ENCODE measurements at regions not wholly inside any gene's neighbourhood (a gene's known extent, or its start where the extent isn't known, plus 50 kb on each side); places are given as distances from the start of the nearest gene placed in this dataset.

DNA sequence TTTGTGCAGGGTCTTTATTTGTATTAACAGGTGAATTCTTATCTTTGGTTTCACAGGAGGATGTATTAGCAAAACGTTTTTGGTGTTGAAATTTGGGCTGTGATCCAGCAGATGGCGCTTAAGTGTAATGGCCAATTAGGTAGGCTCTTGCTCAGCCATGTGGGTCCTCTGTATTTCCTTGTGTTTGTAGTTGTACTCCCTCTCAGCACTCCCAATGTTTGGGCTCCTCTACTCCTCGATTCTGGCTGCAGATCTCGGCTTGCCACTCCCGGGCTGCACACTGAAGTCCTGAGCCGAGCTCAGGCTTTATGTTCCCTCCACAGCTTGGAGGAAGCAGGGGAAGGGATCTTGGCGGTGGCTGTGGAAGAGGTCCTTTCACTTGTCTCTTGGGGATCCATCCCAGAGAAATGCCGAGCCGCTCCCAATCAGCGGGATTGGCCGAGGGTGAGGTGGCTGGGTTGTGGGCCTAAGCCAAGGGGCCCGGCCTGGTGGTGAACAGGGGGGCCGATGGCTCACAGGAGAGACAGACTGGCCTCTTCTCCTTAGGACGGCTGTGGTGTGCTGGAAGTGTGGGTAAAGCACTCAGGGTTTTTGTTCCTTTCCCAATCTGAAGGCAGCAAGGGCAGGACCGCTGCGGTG is 133.7 kb downstream of the AEBP2 start:
- Mint-ChIP-seq H3K4me3 (no peak overlapping the region), H3K27ac (no peak overlapping the region), H3K36me3 (no peaks in the 10 kb centered on the region), H3K9me3 (no peaks in the 10 kb centered on the region), H3K4me1 (no peaks in the 10 kb centered on the region), H3K27me3 (no peaks in the 10 kb centered on the region)
- CTCF ChIA-PET = interaction anchor here (1.2 to 1.4 kb wide), 2 partner anchors 14 to 249 kb away, joined by 3 to 4 read pairs; no protein-coding TSS in a partner anchor
- DNase-seq = peak; percentile 53

DNA sequence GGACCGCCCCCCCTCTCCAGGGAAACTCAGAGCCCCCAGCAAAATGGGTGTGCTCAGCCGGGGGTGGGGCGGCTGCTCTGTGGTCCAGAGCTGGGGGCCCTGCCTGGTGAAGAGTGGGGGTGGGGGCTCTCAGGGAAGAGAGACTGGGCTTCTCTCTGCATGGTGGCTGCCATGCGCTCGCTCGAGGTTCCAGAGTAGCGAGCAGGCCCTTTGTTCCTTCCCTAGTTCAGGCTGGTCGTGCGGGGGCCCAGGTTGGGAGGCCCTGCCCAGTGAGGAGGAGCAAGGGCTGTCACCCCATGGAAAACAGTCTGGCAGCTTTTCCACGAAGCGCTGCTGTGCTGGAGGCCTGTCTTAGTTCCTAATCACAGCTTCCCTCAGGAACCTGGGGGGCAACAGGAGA is 134.6 kb downstream of the AEBP2 start:
- no peak for DNase-seq
- CTCF ChIA-PET = no interaction called here
- H3K4me3 Mint-ChIP-seq = no peak overlapping the region
- no peak overlapping the region for H3K27ac Mint-ChIP-seq
- no peaks in the 10 kb centered on the region for H3K27me3 Mint-ChIP-seq
- no peaks in the 10 kb centered on the region for H3K4me1 Mint-ChIP-seq
- no peaks in the 10 kb centered on the region for H3K9me3 Mint-ChIP-seq
- H3K36me3 Mint-ChIP-seq = no peaks in the 10 kb centered on the region

GRCh38 chr12:19574601-19575000 is 135.3 kb downstream of the AEBP2 start:
- no peak for DNase-seq
- Mint-ChIP-seq H3K27ac (no peak overlapping the region), H3K4me3 (no peak overlapping the region)

DNA sequence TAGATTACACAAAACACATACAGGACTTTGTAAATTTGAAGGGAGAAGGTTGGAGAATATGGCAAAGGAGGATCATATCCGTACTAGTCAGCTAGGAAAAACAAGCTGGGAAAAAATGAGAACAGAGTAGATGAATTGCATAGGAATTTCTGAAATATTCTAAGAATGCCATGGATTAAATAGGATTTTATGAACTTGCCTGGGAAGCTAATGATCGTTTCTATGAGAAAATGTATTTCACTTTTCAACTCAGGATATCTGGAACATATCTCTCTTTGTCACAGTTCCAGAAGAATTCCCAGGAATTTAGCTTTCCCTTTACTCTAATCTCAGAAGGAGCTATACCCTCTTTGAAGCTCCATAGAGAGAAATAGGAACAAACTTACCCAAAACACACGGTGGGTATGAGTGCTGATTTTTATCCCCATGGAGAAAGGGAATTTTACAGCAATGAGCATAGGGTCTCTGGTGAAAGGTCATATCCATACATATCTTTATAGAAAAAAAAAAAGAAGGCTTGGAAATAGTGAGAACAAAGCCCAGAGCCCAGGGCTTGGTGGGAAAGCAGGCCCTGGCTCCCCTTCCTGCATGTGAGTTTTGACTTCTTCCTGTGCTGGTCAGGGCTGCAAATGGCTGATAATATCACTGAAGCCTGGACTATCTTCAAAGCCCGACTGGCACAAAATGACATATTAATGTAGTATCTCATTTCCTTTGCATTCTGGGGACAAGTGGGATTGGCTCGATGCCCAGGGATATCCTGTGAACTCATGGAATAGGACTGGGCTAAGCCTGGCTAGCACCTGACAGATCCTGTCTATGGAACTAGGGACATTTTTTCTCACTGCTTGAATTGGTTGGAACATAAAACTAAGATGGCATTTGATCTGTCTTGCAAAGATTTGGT is 136.3 kb downstream of the AEBP2 start:
- CTCF ChIA-PET = no interaction called here

More at GRCh38 chr12:19574601-19575000, 135.3 kb downstream of the AEBP2 start:
- Mint-ChIP-seq H3K4me1 (no peaks in the 10 kb centered on the region), H3K9me3 (no peaks in the 10 kb centered on the region), H3K36me3 (no peaks in the 10 kb centered on the region), H3K27me3 (no peaks in the 10 kb centered on the region)
- CTCF ChIA-PET = interaction anchor here (0.7 kb wide), 1 partner anchor 446 kb away, joined by 3 read pairs; no protein-coding TSS in a partner anchor

DNA sequence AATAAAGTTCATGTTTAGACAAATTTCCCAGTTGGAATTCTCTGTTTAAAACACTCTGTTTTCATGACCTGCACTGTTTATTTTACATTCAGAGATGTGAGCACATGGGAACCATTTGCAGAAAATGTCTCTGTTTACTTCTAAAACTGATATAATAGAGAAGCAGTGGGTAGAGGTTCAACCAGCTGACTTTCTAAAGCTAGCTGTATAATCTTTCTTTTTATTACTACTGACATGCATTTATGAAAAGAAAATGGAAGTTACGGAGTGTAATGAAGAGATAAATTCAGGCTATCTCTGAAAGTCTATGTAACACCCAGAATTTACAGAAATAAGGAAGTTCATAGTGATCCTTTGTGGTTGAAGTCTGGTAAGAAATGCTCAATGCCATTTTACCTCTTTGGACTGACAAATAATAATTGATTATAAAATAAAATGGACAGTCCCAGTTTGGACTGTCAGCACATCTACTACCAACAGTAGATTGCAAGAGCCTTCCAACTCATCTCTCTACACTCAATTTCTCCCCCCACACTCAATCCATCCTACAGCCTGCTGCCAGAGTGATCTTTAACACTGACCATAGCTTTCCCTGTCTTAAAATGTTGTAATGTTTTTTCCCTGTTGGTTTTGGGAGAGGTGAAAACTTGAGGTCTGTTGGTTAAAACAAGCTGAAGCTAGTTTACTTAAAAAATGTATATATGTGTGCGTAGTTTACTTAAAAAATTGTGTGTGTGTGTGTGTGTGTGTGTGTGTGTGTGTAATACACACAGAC is 137.4 kb downstream of the AEBP2 start:
- peaks cover 4% of the 10 kb centered on the region for H3K9me3 Mint-ChIP-seq
- H3K36me3 Mint-ChIP-seq = peaks cover 2% of the 10 kb centered on the region
- no peaks in the 10 kb centered on the region for H3K4me1 Mint-ChIP-seq
- CTCF ChIA-PET = interaction anchor here (0.6 kb wide), 1 partner anchor 303 kb away, joined by 3 read pairs; no protein-coding TSS in a partner anchor
- no peak for DNase-seq
- no peak overlapping the region for H3K4me3 Mint-ChIP-seq
- no peaks in the 10 kb centered on the region for H3K27me3 Mint-ChIP-seq
- H3K27ac Mint-ChIP-seq = no peak overlapping the region

More for the DNA sequence above, 136.3 kb downstream of the AEBP2 start:
- H3K9me3 Mint-ChIP-seq = no peaks in the 10 kb centered on the region
- H3K4me3 Mint-ChIP-seq = no peak overlapping the region
- peaks cover 2% of the 10 kb centered on the region for H3K36me3 Mint-ChIP-seq
- no peaks in the 10 kb centered on the region for H3K27me3 Mint-ChIP-seq
- DNase-seq = no peak
- no peaks in the 10 kb centered on the region for H3K4me1 Mint-ChIP-seq
- H3K27ac Mint-ChIP-seq = no peak overlapping the region

GRCh38 chr12:19577281-19577530 is 137.9 kb downstream of the AEBP2 start:
- DNase-seq = no peak
- Mint-ChIP-seq H3K27ac (no peak overlapping the region), H3K36me3 (peaks cover 2% of the 10 kb centered on the region), H3K9me3 (peaks cover 4% of the 10 kb centered on the region), H3K4me3 (no peak overlapping the region), H3K4me1 (no peaks in the 10 kb centered on the region), H3K27me3 (no peaks in the 10 kb centered on the region)
- CTCF ChIA-PET = interaction anchor here (0.6 kb wide), 1 partner anchor 303 kb away, joined by 3 read pairs; no protein-coding TSS in a partner anchor

DNA sequence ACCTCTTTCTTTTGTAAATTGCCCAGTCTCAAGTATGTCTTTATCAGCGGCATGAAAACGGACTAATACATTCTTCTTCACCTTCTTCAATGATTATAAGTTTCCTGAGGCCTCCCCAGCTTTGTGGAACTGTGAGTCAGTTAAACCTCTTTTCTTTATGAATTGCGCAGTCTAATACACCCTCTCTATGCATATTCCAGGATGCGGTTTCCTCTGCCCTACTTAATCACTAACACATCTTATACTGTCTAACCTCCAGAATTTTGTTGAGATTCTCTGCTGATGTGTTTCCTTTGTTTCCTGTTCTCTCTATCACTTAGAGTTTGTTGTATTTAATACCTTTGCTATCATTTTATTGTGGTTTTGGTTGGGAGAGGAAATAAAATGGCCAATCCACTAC is 145.4 kb downstream of the AEBP2 start:
- no peak for DNase-seq
- no peaks in the 10 kb centered on the region for H3K27me3 Mint-ChIP-seq
- H3K4me3 Mint-ChIP-seq = no peak overlapping the region
- peaks cover 5% of the 10 kb centered on the region for H3K36me3 Mint-ChIP-seq
- H3K4me1 Mint-ChIP-seq = no peaks in the 10 kb centered on the region
- H3K27ac Mint-ChIP-seq = no peak overlapping the region
- H3K9me3 Mint-ChIP-seq = peaks cover 26% of the 10 kb centered on the region
- CTCF ChIA-PET = no interaction called here

DNA sequence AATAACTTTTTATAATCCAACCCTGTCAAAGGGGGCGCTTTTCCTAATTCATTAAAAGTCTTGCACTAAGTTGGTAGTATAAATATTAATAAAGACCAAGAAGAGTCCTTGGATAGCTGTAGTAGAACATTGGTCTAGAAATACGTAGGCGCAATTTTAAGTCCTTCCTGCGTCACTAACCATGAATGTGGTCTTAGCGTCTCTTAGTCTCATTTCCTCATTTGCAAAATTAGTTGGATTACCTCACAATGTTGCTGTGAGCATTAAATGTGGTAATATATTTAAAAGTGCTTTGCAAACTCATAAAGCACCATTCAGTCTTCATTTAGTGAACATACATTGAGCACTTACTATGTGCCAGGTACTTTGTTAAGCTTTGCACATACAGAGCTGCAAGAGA is 149.7 kb downstream of the AEBP2 start:
- no peak for DNase-seq
- H3K36me3 Mint-ChIP-seq = no peaks in the 10 kb centered on the region
- H3K27me3 Mint-ChIP-seq = no peaks in the 10 kb centered on the region
- H3K9me3 Mint-ChIP-seq = peaks cover 10% of the 10 kb centered on the region
- H3K4me3 Mint-ChIP-seq = no peak overlapping the region
- no peak overlapping the region for H3K27ac Mint-ChIP-seq
- CTCF ChIA-PET = no interaction called here
- H3K4me1 Mint-ChIP-seq = no peaks in the 10 kb centered on the region

DNA sequence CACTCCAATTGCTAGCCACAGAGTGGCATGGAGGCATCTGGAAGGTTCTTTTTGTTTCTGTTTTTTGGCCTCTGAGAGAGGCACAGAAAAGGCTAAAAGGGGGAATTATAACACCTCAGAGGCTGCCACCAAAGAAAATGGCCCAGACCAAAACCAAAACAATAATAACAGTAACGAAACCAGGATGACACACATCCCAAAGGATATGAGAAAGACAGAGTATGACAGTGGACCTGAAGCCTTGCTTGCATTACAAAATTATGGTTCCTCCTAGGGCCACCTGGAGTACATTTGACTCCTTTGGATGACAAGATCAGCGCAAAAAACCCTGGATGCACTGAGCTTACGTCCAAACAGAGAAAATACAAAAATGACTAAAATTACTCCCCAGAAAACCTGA is 152.7 kb downstream of the AEBP2 start:
- Mint-ChIP-seq H3K9me3 (no peaks in the 10 kb centered on the region), H3K36me3 (no peaks in the 10 kb centered on the region), H3K4me1 (no peaks in the 10 kb centered on the region), H3K27me3 (no peaks in the 10 kb centered on the region), H3K27ac (no peak overlapping the region), H3K4me3 (no peak overlapping the region)
- no peak for DNase-seq
- CTCF ChIA-PET = no interaction called here

- Mint-ChIP-seq H3K9me3 (no peaks in the 10 kb centered on the region), H3K4me1 (no peaks in the 10 kb centered on the region), H3K27ac (no peak overlapping the region), H3K36me3 (no peaks in the 10 kb centered on the region), H3K4me3 (no peak overlapping the region), H3K27me3 (no peaks in the 10 kb centered on the region)
- CTCF ChIA-PET = no interaction called here
- DNase-seq = no peak
These were observed 157.3 kb downstream of the AEBP2 start for GRCh38 chr12:19596434-19597166.

- Mint-ChIP-seq H3K27me3 (no peaks in the 10 kb centered on the region), H3K4me1 (no peaks in the 10 kb centered on the region), H3K9me3 (no peaks in the 10 kb centered on the region), H3K27ac (no peak overlapping the region), H3K36me3 (no peaks in the 10 kb centered on the region), H3K4me3 (no peak overlapping the region)
- CTCF ChIA-PET = no interaction called here
- no peak for DNase-seq
These were observed 158.1 kb downstream of the AEBP2 start for GRCh38 chr12:19597167-19598026.

- H3K36me3 Mint-ChIP-seq = no peaks in the 10 kb centered on the region
- no peaks in the 10 kb centered on the region for H3K9me3 Mint-ChIP-seq
- CTCF ChIA-PET = no interaction called here
- no peak overlapping the region for H3K4me3 Mint-ChIP-seq
- DNase-seq = no peak
- H3K27me3 Mint-ChIP-seq = no peaks in the 10 kb centered on the region
- H3K4me1 Mint-ChIP-seq = no peaks in the 10 kb centered on the region
- H3K27ac Mint-ChIP-seq = no peak overlapping the region
These were observed 166.4 kb downstream of the AEBP2 start for GRCh38 chr12:19605720-19606119.

- Mint-ChIP-seq H3K27ac (no peak overlapping the region), H3K9me3 (peaks cover 5% of the 10 kb centered on the region), H3K36me3 (no peaks in the 10 kb centered on the region), H3K27me3 (no peaks in the 10 kb centered on the region), H3K4me1 (no peaks in the 10 kb centered on the region), H3K4me3 (no peak overlapping the region)
- DNase-seq = no peak
- CTCF ChIA-PET = no interaction called here
These were observed 168.7 kb downstream of the AEBP2 start for GRCh38 chr12:19608039-19608438.

Measured in activated naive CD4-positive, alpha-beta T cell treated with anti-CD3 and anti-CD28 coated beads, Interleukin-2, amount 10 ng/mL, durations not matched to agents 7 days and 5 days (primary cell).